ENCODE measurements at regions not wholly inside any gene's neighbourhood (a gene's known extent, or its start where the extent isn't known, plus 50 kb on each side); places are given as distances from the start of the nearest gene placed in this dataset.
A peak's percentile ranks its signal among the peaks of the same experiment; 100 is the strongest.
"Not testable (repeated sequence)": the region's sequence is repeated elsewhere in the genome, so short reads cannot be mapped to it uniquely, and the experiment has no call there.

DNA sequence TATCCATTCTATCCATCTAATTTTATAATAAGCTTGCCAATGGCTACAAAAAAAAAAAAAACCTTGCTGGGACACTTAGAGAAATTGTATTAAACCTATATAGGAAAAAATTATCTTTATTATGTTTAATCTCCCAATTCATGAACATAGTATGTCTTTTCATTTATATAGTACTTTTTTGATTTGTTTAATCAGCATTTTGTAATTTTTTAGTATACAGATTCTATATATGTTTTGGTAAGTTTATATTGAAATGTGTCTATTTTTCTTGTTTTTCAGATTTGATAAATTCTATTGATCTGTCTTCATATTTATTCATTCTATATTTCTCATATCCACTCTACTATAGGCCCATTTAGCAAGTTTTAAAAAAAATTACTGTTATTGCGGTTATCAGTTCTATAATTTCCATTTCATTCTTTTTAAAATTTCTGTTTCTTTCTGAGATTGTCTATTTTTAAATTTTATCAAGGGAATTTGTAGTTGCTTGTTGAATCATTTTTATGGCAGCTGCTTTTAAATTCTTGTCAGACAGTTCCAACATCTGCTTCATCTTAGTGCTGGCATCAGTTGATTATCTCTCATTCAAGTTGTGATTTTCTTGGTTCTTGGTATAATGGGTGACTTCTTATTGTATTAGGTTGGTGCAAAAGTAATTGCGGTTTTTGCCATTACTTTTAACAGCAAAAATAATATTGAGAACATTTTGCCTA lies 170.1 kb upstream of the S1PR3 start:
- no peak for DNase-seq

DNA sequence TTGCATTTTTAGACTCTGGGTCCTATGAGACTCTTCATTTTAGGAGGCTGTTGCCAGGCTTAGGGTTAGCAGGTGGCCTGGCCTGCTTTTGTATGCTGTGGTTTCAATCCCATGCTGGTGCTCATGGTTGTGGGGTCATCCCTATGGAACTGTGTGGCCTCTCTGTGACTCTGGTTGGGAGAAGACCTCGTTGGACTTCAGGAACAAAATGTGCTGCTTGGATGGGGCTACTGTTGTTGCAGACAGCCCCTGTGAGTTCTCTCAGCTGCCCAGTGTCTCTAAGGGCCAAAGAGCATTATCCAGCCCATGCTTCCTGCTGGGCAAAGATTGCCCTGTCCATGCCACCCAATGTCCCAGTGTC lies 169.5 kb upstream of the S1PR3 start:
- DNase-seq = no peak

DNA sequence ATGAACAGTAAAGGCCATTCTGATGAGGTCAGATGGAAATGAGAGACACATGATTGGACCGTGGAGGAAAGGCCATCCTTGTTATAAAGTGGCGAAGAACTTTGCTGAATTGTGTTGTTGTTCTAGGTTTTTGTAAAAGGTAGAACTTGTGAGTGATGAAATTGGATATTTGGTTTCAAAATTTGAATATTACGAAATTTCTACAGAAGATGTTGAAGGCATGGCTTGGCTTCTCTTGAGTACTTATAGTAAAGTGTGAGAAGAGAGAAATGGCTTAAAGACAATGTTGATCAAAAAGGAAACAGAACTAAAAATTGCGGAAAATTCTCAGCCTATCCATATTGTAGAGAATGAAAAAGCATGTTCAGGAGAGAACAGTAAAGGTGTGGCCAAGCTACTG lies 166.6 kb upstream of the S1PR3 start:
- DNase-seq = no peak

DNA sequence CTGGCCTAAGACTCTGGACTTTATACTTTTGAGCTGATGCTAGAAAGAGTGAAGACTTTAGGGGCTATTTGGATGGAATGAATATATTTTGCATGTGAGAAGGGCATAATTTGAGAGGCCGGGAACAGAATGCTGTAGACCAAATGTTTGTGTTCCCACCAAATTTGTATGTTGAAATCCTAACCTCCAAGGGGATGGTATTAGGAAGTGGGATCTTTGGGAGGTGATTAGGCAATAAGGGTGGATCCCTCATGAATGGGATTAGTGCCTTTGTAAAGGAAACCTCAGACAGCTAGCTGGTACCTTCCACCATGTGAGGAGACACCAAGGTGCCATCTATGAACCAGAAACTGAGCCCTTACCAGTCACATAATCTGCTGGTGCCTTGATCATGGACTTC lies 165.1 kb upstream of the S1PR3 start:
- no peak for DNase-seq

DNA sequence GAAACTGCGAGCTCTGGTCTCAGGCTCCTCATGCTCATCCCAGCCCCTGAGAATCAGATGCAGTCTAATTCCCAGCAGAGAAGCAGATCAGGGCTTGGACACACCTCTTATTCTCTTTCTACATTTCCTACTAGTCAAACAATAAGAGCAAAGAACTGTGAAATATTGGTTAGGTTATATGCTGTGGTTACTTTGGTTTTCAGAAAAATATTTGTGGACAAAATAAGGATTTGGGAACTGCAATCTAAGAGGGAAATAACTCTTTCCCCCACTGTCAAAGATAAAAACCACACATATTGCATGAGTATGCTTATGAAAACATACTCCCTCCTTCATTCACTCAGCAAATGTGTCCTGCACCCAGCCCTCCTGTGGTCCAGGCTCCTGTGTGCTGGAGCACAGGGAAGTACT lies 164.5 kb upstream of the S1PR3 start:
- DNase-seq = no peak

DNA sequence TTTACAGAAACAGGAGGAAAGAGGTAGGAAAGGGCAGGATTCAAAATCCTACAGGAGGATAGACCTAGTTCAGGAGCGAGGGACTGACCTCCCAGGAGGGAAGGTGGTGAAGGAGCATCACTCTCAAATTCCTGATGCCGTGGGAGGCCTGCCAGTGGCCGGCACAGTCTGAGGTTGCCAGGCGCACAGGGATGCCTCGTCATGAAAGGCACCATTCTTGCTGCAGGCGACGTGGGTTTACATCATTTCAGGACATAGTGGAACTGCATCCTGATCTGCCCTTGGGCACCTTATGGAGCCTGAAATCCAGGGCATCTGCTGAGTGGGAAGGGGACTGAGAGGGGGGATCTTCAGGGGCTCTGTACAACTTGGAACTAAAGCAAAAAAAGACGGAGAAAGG lies 163.2 kb upstream of the S1PR3 start:
- no peak for DNase-seq

DNA sequence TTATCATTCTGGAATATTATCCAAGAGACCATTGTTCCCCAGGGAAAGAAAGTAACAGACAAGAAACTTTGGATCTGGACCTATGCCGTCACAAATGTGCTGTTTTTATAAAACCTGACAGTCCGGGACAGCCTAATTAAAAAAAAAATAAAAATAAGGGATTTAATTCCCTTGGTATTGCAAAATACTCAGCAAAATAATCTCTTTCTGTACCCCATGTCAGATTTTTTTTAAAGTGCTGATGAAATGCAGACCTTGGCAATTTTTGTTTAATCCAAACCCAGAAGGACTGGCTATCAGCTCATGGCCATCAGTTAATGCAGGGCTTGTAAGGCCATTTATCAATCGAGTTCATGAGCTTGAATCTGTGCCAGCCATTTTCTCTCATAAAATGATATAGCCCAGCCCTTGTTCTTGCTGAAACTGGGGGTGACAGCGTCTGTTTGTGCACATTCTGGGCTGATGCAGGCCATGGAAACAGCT lies 162.7 kb upstream of the S1PR3 start:
- DNase-seq = no peak

DNA sequence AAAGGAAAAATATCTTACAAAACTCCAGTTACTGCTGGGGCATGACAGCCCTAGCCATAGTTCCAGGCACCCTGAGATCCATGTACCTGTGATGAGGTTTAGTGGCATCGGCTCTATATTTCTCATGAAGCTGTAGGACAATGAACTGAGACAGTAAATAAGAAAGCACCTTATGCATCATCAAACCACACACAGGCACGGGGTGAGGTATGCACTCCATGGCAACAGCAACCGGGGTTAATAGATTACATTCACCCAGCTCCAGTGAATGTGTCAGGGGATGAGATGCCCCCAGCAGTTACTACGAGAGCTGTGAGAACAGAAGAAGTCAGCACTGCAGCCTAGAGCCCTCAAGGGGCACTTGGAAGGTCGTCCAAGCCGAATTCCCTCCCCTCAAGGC lies 162.0 kb upstream of the S1PR3 start:
- DNase-seq = no peak

DNA sequence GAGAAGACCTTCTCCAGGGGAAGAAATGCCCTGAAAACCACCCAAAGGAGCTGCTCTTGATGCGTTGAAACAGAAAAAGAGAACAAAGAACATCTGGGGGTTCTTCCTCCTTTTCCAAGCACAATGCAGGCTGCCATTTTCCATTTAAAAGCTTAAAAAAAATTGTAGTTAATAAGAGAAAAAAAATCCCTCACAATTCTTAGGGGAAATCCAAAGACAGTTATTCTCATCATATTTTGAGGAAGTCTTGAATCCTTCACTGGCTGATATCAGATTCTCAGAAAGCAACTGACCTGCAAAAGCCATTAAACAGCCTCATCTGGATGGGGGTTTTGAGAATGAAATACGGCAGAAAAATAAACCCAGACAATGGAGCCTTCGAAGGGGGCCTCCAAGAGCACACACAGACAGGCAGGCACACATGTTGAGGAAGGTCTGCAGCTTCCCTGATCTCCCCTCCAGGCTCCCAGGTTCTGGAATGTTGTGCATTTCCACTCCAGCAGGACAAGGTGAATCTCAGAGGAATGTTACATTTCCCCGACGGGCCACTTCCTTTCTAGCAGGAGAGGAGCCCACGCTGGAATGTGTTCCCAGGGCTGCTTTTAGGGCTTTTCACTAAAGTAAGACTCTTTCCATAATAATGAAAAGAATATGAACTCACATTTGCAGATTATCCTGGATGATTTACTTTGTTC lies 159.4 kb upstream of the S1PR3 start:
- DNase-seq = peak; percentile 75

DNA sequence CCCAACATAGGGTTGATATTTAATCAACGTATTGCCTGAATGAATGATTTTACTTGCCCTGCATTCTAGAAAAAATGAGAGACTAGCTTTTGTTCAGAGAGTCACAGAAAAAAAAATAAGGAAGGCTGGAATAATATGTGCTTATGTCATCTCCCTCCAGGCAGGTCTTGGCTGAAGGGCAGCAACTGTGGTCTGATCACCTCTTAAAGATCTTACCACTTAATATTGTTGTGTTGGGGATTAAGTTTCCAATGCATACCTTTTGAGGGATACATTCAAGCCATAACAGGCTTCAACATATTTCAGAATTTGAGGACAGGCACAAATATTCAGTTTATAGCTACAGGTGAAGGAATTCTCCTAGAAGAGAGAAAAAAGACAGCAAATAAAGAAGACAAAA lies 157.3 kb upstream of the S1PR3 start:
- DNase-seq = no peak

DNA sequence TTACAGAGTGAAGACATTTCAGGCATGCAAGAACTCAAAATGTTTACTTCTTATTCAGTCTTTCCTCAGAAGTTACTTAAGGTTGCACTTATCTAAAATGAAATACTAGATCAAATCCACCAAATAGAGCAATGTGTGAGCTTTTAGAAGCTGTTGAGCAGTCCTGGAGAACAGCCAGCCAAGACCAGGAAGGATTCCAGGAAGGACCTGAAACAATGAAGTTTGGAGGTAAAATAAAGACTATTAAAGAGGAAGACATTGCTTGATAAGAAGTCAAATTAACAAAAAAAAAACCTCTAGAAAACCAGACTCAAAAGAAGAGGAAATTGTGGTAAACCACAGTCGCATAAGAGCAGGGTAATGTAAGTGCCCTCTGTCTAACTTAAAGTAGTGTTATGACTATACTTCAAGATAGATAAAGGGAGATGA lies 156.2 kb upstream of the S1PR3 start:
- peak; percentile 76 for DNase-seq

DNA sequence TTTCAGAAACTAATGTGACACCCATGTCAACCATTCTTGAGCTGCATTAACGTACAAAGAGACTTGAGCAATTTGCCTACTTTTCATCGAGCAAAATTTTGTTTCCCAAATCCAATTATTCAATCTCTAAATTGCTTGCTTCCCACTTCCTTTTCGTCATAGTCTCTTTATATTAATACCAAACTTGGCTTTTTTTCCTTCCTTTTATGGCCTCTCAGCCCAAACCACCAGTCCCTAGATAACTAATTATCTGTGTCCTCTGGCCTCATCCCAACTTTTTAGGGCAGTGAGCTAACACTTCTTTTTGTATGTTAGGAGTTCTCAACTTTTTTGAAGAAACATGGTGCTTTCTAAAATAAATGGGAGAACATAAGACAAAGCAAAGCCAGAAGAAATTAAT lies 155.5 kb upstream of the S1PR3 start:
- no peak for DNase-seq

DNA sequence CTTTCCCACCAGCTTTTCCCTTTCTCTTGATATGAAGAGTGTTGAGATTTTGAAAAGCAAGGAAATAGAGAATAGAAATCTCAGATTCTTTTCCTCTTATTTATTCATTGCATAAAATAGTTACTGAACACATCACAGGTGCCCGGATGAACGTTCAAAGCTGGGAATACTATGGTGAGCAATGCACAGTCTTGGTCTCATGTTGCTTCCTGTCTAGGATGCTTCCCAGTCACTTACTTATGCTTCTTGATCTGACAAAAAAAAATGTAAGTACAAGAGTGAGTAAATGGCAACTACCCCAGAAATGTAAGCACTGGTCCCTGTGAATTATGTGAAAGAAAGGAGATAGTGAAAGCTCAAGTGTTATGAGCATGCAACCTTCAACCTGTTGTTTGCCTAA lies 153.5 kb upstream of the S1PR3 start:
- DNase-seq = no peak

DNA sequence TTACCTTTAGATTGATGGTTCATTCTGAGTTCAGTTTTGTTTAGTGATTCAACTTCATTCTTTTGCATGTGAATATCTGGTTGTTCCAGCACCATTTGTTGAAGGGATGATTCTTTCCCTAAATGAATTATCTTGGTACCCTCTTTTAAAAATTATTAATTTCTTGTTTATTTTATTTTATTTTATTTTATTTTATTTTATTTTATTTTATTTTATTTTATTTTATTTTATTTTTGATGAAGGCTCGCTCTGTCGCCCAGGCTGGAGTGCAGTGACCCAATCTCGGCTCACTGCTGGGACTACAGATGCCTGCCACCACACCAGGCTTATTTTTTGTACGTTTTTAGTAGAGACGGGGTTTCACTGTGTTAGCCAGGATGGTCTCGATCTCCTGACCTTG lies 141.4 kb upstream of the S1PR3 start:
- not testable (repeated sequence) for DNase-seq

DNA sequence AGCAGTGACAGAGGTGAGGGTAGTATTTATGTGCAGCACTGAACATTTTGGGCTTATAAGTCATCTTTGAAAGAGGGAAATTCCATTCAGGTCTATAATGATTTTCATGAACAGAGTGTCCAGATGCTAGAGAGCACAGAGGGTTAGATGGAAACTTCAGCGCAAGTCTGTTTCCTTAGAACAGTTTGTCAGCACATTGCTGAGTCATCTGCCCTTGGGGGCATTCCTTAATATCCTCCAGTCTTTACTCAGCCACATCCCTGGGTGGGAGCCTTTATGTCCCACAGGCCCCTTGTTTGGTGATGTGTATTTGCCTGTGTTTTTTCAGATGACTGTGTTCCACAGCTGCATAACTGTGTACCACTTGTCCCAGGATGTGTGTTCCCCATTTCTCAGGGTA lies 138.5 kb upstream of the S1PR3 start:
- no peak for DNase-seq

DNA sequence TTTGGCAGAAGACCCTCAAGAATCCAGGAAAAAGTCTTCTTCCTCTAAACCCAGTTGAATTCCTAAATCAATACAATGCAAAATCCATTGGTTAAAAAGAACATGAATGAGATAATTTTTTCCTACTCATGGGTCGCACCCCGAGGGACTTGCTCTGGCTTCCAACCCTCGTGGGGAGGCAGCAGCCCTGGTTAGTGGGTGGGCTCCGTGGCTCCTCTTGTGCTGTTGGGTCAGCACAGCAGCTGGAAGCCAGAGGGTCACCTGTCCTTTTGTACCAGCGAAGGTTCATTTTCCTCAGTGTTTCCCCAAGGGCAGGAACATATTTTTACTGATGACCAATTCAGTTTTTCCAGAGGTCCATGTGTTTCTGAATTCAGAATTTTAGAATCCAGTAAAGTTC lies 120.6 kb upstream of the S1PR3 start:
- DNase-seq = no peak

DNA sequence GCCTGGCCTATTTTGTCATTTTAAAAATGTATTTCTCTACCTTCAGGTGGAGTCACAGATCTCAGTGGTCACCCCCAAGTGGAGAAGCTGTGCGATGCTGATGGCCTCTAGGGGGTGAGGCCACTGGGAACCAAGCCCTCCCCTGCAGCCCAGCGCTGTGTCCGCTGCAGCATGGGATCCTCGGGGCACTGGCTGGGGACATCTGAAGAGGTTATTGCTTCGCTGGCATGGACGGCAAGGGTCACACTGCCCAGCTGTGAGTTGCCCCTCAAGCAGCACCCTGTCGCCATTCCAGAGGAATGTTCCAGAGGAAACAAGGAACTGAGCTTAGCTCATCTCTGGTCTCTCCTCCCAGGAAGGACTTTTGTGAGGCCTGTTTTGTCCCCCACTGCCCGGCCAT lies 119.6 kb upstream of the S1PR3 start:
- DNase-seq = no peak

DNA sequence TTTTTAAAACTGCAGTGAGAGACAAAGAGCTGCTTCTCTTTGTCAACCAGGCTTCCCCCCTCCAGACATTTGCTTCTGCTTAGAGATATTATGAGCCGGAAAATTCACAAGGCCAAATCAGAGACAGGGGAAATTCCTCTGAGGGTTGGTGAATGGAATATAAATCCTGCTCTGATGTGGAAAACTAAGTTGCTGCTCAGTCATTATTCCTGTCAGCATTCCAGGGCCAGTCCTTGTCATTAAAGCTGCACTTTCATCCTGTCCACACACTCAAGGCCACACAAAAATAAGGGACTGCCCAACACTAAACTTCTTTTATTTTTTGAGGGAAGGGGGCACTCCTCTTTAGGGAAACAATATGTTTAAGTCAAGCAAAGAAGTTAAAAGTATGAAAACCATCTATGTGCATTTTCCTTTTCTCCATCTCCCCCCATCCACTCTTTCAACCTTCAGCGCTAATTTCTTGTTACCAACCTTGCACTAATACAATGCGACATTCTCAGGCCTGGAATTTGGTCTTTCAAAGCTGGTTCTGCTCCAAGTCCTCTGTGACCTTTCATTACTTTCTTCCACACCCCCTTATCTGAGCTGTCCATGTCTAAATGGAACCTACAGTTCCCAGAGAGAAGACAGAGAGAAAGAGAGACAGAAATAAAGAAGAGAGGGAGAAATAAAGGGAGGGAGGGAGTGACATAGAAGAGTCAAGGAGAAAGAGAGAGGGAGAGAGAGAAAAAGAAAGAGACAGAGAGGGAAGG lies 118.9 kb upstream of the S1PR3 start:
- no peak for DNase-seq

DNA sequence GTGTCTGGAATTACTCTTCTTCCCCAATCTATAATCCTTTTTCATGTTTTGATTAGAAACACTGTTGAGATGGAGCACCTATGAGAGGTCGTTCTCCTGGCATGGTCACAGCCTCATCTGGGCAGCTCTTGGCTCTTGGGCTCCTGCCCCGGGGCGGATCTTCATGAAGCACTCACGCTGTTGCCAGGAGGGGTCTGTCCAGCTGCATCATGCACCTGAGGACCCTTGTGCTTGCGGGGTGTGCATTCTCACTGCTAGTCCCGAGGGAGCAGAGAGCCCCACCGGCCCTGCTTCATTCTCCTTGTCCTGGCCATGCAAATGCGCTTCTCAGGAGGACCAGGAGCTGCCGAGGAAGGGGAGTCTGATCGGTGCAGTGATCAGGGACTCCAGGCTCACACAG lies 117.6 kb upstream of the S1PR3 start:
- DNase-seq = no peak

DNA sequence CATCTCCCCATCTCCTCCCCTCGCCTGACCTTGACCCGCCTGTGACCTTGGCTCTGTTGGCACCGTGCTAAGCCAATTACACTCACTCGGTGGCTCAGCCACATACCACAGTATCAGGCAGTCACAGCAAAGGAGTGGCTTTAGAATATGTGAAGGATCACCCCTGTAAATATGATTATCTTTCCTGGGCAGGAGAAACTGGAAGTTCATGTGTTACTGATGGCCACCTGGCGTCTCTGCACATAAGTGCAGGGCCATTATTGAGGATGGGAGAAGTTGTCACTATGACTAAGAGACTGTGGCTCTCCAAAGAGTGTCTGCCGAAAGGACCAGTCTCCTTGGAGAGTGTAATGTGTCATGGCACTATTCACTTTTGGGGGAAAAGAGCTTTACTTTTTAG lies 116.9 kb upstream of the S1PR3 start:
- DNase-seq = no peak

DNA sequence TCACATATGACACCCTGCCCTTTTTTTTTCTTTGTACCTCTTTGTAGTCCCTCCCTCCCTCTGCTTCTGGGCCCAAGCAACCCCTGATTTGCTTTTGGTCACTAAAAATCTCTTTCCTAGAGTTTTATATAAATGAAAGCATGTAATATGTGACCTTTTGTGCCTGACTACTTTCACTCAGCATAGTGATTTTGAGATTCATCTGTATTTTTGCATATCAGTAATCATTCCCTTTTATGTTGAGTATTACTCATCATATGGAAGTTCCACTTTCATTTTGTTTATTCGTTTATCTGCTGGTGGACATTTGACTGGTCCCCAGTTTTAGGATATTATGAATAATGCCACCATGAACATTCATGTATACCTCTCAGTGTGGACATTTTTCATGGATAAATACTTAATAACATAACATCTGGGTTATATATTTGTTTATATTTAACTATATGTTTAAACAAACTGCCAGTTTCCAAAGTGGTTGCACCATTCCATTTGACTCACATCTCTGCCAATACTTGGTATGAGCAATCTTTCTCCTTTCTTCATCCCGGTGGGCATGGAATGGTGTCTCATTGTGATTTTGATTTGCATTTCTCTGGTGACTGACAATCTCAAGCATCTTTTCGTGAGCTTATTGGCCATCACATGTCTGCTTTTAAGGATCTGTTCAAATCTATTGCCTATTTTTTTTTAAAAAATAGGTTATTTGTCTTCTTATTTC lies 115.7 kb upstream of the S1PR3 start:
- DNase-seq = peak; percentile 65

DNA sequence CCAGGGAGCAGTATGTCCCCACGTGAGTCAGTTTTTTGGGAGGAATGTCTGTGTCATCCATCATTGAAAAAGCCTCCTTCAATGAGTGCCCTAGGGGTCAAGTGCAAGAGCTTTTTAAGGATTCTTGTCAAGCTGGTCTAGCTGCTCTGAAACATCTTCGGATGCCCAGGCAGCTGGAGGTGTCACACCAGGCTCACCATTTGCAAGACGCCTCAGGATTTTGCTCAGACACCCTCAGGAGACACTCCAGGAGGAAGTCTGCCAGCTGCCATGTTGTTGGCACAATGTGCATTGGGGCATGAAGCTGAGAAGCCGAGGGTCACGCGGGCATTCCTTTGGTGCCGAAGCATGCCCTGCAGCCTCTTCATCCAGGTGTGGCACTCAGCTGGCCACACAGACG lies 111.1 kb upstream of the S1PR3 start:
- DNase-seq = no peak

DNA sequence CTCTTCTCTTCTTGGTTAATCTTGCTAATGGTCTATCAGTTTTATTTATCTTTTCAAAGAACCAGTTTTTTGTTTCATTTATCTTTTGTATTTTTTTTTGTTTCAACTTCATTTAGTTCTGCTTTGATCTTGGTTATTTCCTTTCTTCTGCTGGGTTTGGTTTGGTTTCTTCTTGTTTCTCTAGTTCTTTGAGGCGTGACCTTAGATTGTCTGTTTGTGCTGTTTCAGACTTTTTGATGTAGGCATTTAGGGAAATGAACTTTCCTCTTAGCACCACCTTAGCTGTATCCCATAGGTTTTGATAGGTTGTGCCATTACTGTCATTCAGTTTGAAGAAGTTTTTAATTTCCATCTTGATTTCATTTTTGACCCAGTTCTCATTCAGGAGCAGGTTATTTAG lies 107.0 kb upstream of the S1PR3 start:
- not testable (repeated sequence) for DNase-seq
